GM12878 (cell line): ENCODE measurements at regions not wholly inside any gene's neighbourhood (a gene's known extent, or its start where the extent isn't known, plus 50 kb on each side); places are given as distances from the start of the nearest gene placed in this dataset.

ENCODE experiments used
- ATAC-seq: fragments of 200-7000 bp; cut with Tn5 transposase; 3 replicates; pipeline ENCODE4 v1.9.1; 2020; ENCODE audit warnings: mild to moderate bottlenecking, moderate library complexity
- BruUV-seq: library from RNA; stranded (reverse); fragments of 400-500 nt; replicated peaks from 2 replicates; lab custom pipeline; 2021; lab: Mats Ljungman, UMichigan
- CTCF ChIA-PET: fragments of 300-600 bp; sonication (Branson Sonifier 250); formaldehyde crosslinking; extraction: SDS; loops from one replicate; lab custom pipeline; 2021; ENCODE audit warnings: inconsistent platforms; lab: Yijun Ruan, JAX
- POLR2A ChIA-PET: fragments of 350-600 bp; formaldehyde crosslinking; extraction: SDS; loops from one replicate; lab custom pipeline; 2021; ENCODE audit warnings: inconsistent platforms; lab: Charles Lee
- RAD21 ChIA-PET: fragments of 300-600 bp; sonication (Branson Sonifier 250); formaldehyde crosslinking; loops from one replicate; lab custom pipeline; 2023; ENCODE audit warnings: antibody characterized with exemption; ENCODE audit not compliant: unreplicated experiment; lab: Charles Lee
- SMC1A ChIA-PET: fragments of 300-600 bp; sonication (Branson Sonifier 250); formaldehyde crosslinking; loops from one replicate; lab custom pipeline; 2023; ENCODE audit not compliant: unreplicated experiment, uncharacterized antibody; lab: Charles Lee
- DNase-seq: peaks from one replicate; pipeline ENCODE4 v3.0.0-alpha.2; 2011; ENCODE audit warnings: low read depth, low spot score
- FAIRE-seq: peaks from 3 replicates; lab custom pipeline; 2011; peaks lifted over from hg19 to GRCh38; lab: Jason Lieb, UNC
- H2AFZ ChIP-seq: 2 replicates; pipeline ENCODE4 v1.6.0; 2011; ENCODE audit warnings: low read depth, low read length, control low read depth; ENCODE audit not compliant: control insufficient read depth
- H3K27ac ChIP-seq: 2 replicates; pipeline ENCODE4 v1.5.1; 2011; ENCODE audit warnings: control low read depth; ENCODE audit not compliant: control insufficient read depth, insufficient read depth
- H3K27me3 ChIP-seq, 2 experiments: replicated peaks in 1 of 2; 2 replicates each; pipeline versions ENCODE4 v1.6.0 to v1.6.1; 2011; ENCODE audit warnings: low read length in 1 of 2; ENCODE audit not compliant: control insufficient read depth in 2 of 2, insufficient read depth in 2 of 2
- H3K36me3 ChIP-seq, 2 experiments: 2 replicates each; pipeline ENCODE4 v1.5.1; 2011; ENCODE audit warnings: low read length in 1 of 2; ENCODE audit not compliant: control insufficient read depth in 2 of 2, insufficient read depth in 2 of 2
- H3K4me1 ChIP-seq: 2 replicates; pipeline ENCODE4 v1.6.1; 2011; ENCODE audit warnings: mild to moderate bottlenecking, low read length, moderate library complexity, mixed read lengths; ENCODE audit not compliant: control insufficient read depth, insufficient read depth
- H3K4me2 ChIP-seq: 2 replicates; pipeline ENCODE4 v1.6.0; 2011; ENCODE audit warnings: control low read depth; ENCODE audit not compliant: control insufficient read depth, insufficient read depth
- H3K4me3 ChIP-seq: fragments of 200-600 bp; sonication (generic); 2 replicates; pipeline ENCODE4 v1.5.1; 2016
- H3K79me2 ChIP-seq: 2 replicates; pipeline ENCODE4 v1.6.0; 2011; ENCODE audit warnings: low read length; ENCODE audit not compliant: control insufficient read depth, insufficient read depth
- H3K9ac ChIP-seq: 2 replicates; pipeline ENCODE4 v1.8.0; 2011; ENCODE audit warnings: low read length, control low read depth, mixed read lengths; ENCODE audit not compliant: control insufficient read depth, insufficient read depth
- H3K9me3 ChIP-seq: replicated peaks from 3 replicates; pipeline ENCODE4 v1.5.1; 2011; ENCODE audit warnings: mild to moderate bottlenecking, low read length; ENCODE audit not compliant: control insufficient read depth, insufficient read depth
- H4K20me1 ChIP-seq: 2 replicates; pipeline ENCODE4 v1.6.0; 2011; ENCODE audit not compliant: control insufficient read depth, insufficient read depth
- CREM ChIP-seq: IDR thresholded peaks from 2 replicates; pipeline ENCODE4 v1.6.1; 2014; ENCODE audit warnings: antibody characterized with exemption, low read depth
- E2F4 ChIP-seq: IDR thresholded peaks from 2 replicates; pipeline ENCODE4 v1.6.1; 2012; ENCODE audit warnings: low read depth, low read length, improper control_type of control experiment
- GATAD2B ChIP-seq: fragments of 450-650 bp; conservative IDR thresholded peaks from 2 replicates; pipeline ENCODE4 v1.6.1; 2017; ENCODE audit warnings: low read depth, mild to moderate bottlenecking, moderate library complexity
- IKZF1 ChIP-seq: fragments of 450-650 bp; conservative IDR thresholded peaks from 2 replicates; pipeline ENCODE4 v1.6.1; 2017; ENCODE audit warnings: antibody characterized with exemption, mild to moderate bottlenecking
- NR2F1 ChIP-seq: fragments of 450-650 bp; conservative IDR thresholded peaks from 2 replicates; pipeline ENCODE4 v1.6.1; 2017; ENCODE audit warnings: mild to moderate bottlenecking
- RBBP5 ChIP-seq: fragments of 200-600 bp; sonication (generic); conservative IDR thresholded peaks from 2 replicates; pipeline ENCODE4 v1.6.1; 2016
- SREBF1 ChIP-seq: IDR thresholded peaks from 2 replicates; pipeline ENCODE4 v1.6.1; 2012; ENCODE audit warnings: mild to moderate bottlenecking, low read length
- YBX1 ChIP-seq: fragments of 450-650 bp; IDR thresholded peaks from 2 replicates; pipeline ENCODE4 v1.6.1; 2016; ENCODE audit warnings: antibody characterized with exemption
- YY1 ChIP-seq: IDR thresholded peaks from 2 replicates; pipeline ENCODE4 v1.6.1; 2011; ENCODE audit warnings: low read depth, mild to moderate bottlenecking, low read length
- ZNF24 ChIP-seq: fragments of 450-650 bp; IDR thresholded peaks from 2 replicates; pipeline ENCODE4 v1.6.1; 2017; ENCODE audit warnings: antibody characterized with exemption, mild to moderate bottlenecking
- WGBS: methylation state at CpG from one replicate; pipeline ENCODE4 v1.1.6; 2016; ENCODE audit warnings: low lambda C conversion rate; ENCODE audit not compliant: insufficient replicate concordance, insufficient coverage; ENCODE audit errors: missing lambda C conversion rate; 5-methylcytosine and 5-hydroxymethylcytosine counted together
- in situ Hi-C: fragments of 300-500 bp; cut with MboI; formaldehyde crosslinking; loops from 9 replicates; pipeline ENCODE4 v1.14.3; 2018; ENCODE audit warnings: mixed read lengths
- intact Hi-C: fragments of 100-400 bp; cut with micrococcal nuclease; formaldehyde crosslinking; loops from one replicate; pipeline ENCODE4 v1.14.2; 2022; ENCODE audit not compliant: unreplicated experiment

- BruUV-seq: no TSS peak
- WGBS: 11% methylated on average over 8 of the region's 8 CpGs
- no peak overlapping the region for H3K4me3 ChIP-seq
- no peak for FAIRE-seq
- H3K4me2 ChIP-seq: no peak overlapping the region
- intact Hi-C loops: no loop called here
- no peak overlapping the region for H2AFZ ChIP-seq
- H3K36me3 ChIP-seq: no peaks in the 10 kb centered on the region
- no peak for DNase-seq
- no peaks in the 10 kb centered on the region for H4K20me1 ChIP-seq
- SMC1A ChIA-PET: no interaction called here
- no peak overlapping the region for H3K27ac ChIP-seq
- H3K79me2 ChIP-seq: no peaks in the 10 kb centered on the region
- POLR2A ChIA-PET: no interaction called here
- H3K4me1 ChIP-seq: no peaks in the 10 kb centered on the region
- no peak overlapping the region for H3K9ac ChIP-seq
- peaks cover 0 to 5% of the 10 kb centered on the region in 2 experiments; a peak in 3 of 4 replicates for H3K27me3 ChIP-seq
- in situ Hi-C loops: no loop called here
- TF ChIP-seq SREBF1 (no peak), YY1 (no peak), YBX1 (no peak), RBBP5 (no peak), CREM (no peak), NR2F1 (no peak), E2F4 (no peak), IKZF1 (no peak), ZNF24 (no peak), GATAD2B (no peak)
- TF ChIP-seq, all 136 proteins: peak for 0
- no peak for ATAC-seq
- CTCF ChIA-PET: interaction anchor here (1.3 kb wide), 1 partner anchor 10 kb away, joined by 3 read pairs; no protein-coding TSS in a partner anchor
- H3K9me3 ChIP-seq: no peaks in the 10 kb centered on the region
- RAD21 ChIA-PET: no interaction called here
Measured at GRCh38 chr11:45369313-45369712, 83.2 kb upstream of the SYT13 start.
